Smooth muscle cell (in vitro differentiated cells): ENCODE measurements at regions not wholly inside any gene's neighbourhood (a gene's known extent, or its start where the extent isn't known, plus 50 kb on each side); places are given as distances from the start of the nearest gene placed in this dataset.

Experiments
- DNase-seq: peaks from one replicate; lab custom pipeline; 2025; ENCODE audit not compliant: unreplicated experiment; lab: John Stamatoyannopoulos, UW
- H2AFZ ChIP-seq: fragments of 200-600 bp; sonication (generic); 2 replicates; pipeline ENCODE4 v1.6.0; 2016; ENCODE audit warnings: antibody characterized with exemption, low read depth, mild to moderate bottlenecking
- H3F3A ChIP-seq: fragments of 200-600 bp; sonication (generic); 2 replicates; pipeline ENCODE4 v1.6.0; 2017; ENCODE audit warnings: antibody characterized with exemption, low read depth
- H3K27ac ChIP-seq: fragments of 200-600 bp; sonication (generic); 2 replicates; pipeline ENCODE4 v1.5.1; 2016; ENCODE audit warnings: low read depth, mild to moderate bottlenecking
- H3K27me3 ChIP-seq: fragments of 200-600 bp; sonication (generic); 2 replicates; pipeline ENCODE4 v1.6.1; 2016; ENCODE audit warnings: low read depth, mild to moderate bottlenecking
- H3K36me3 ChIP-seq: fragments of 200-600 bp; sonication (generic); 2 replicates; pipeline ENCODE4 v1.5.1; 2016; ENCODE audit warnings: low read depth
- H3K4me1 ChIP-seq: fragments of 200-600 bp; sonication (generic); 2 replicates; pipeline ENCODE4 v1.5.1; 2016; ENCODE audit warnings: low read depth
- H3K4me2 ChIP-seq: fragments of 200-600 bp; sonication (generic); 2 replicates; pipeline ENCODE4 v1.6.0; 2016; ENCODE audit warnings: mild to moderate bottlenecking
- H3K4me3 ChIP-seq: fragments of 200-600 bp; sonication (generic); 2 replicates; pipeline ENCODE4 v1.5.1; 2016; ENCODE audit warnings: mild to moderate bottlenecking
- H3K79me2 ChIP-seq: fragments of 200-600 bp; sonication (generic); 2 replicates; pipeline ENCODE4 v1.6.0; 2016; ENCODE audit warnings: low read depth, mild to moderate bottlenecking
- H3K9ac ChIP-seq: fragments of 200-600 bp; sonication (generic); 2 replicates; pipeline ENCODE4 v1.6.0; 2016; ENCODE audit warnings: low read depth
- H3K9me3 ChIP-seq: fragments of 200-600 bp; sonication (generic); replicated peaks from 2 replicates; pipeline ENCODE4 v1.5.1; 2016; ENCODE audit warnings: low read depth
- H4K20me1 ChIP-seq: fragments of 200-600 bp; sonication (generic); 2 replicates; pipeline ENCODE4 v1.6.0; 2016; ENCODE audit warnings: low read depth
- CTCF ChIP-seq: fragments of 200-600 bp; sonication (generic); IDR thresholded peaks from 2 replicates; pipeline ENCODE4 v1.5.1; 2017; ENCODE audit warnings: borderline replicate concordance, mild to moderate bottlenecking, antibody characterized with exemption; ENCODE audit not compliant: insufficient read depth, poor library complexity, severe bottlenecking
- WGBS: methylation state at CpG from one replicate; pipeline ENCODE4 v1.1.7; 2016; ENCODE audit warnings: low lambda C conversion rate; 5-methylcytosine and 5-hydroxymethylcytosine counted together

- H3K4me2 ChIP-seq, result no peak overlapping the region
- H3K4me1 ChIP-seq, result peaks cover 4% of the 10 kb centered on the region
- H3K9ac ChIP-seq, result no peak overlapping the region
- no peak overlapping the region for H2AFZ ChIP-seq
- H3K27me3 ChIP-seq, result no peaks in the 10 kb centered on the region
- H3K4me3 ChIP-seq, result no peak overlapping the region
- no peaks in the 10 kb centered on the region for H3F3A ChIP-seq
- no peaks in the 10 kb centered on the region for H4K20me1 ChIP-seq
- H3K9me3 ChIP-seq, result no peaks in the 10 kb centered on the region
- no peaks in the 10 kb centered on the region for H3K36me3 ChIP-seq
- no peak overlapping the region for H3K27ac ChIP-seq
- TF ChIP-seq CTCF, result no peak
- no peak for DNase-seq
- 81% methylated on average over 5 of the region's 5 CpGs for WGBS
- H3K79me2 ChIP-seq, result no peaks in the 10 kb centered on the region
Observed at GRCh38 chr3:182524711-182525401, 268.4 kb upstream of the ATP11B start.

GRCh38 chr3:182525766-182526374 is 267.4 kb upstream of the ATP11B start:
- no peak overlapping the region for H3K4me2 ChIP-seq
- H4K20me1 ChIP-seq, result no peaks in the 10 kb centered on the region
- H2AFZ ChIP-seq, result no peak overlapping the region
- no peaks in the 10 kb centered on the region for H3K79me2 ChIP-seq
- no peaks in the 10 kb centered on the region for H3K27me3 ChIP-seq
- H3K4me3 ChIP-seq, result no peak overlapping the region
- H3F3A ChIP-seq, result no peaks in the 10 kb centered on the region
- H3K27ac ChIP-seq, result no peak overlapping the region
- peaks cover 4% of the 10 kb centered on the region for H3K4me1 ChIP-seq
- H3K9me3 ChIP-seq, result no peaks in the 10 kb centered on the region
- H3K36me3 ChIP-seq, result no peaks in the 10 kb centered on the region
- no peak overlapping the region for H3K9ac ChIP-seq
- WGBS, result 80% methylated on average over 4 of the region's 4 CpGs
- no peak for DNase-seq
- no peak for TF ChIP-seq CTCF

DNA sequence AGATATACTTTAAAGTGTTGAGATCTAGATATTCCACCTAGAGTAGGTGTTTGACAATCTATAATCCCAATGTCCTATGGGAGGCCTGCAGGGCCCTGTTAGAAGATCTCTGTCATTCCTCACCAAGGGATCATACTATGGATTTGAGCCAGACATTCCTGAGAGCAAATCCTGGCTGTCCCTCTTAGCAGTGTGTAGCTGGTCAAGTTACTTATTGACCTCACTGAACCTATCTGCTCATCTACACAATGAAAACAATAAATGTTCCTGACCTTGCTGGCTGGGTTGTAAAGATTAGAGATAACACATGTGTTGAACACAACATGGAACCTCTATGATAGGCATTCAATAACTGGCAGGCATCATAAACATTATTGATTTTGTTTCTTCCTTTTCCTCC is 265.6 kb upstream of the ATP11B start:
- H3K27ac ChIP-seq, result no peak overlapping the region
- H2AFZ ChIP-seq, result no peak overlapping the region
- no peaks in the 10 kb centered on the region for H4K20me1 ChIP-seq
- H3K27me3 ChIP-seq, result no peaks in the 10 kb centered on the region
- H3K4me3 ChIP-seq, result no peak overlapping the region
- H3K36me3 ChIP-seq, result no peaks in the 10 kb centered on the region
- H3K9me3 ChIP-seq, result no peaks in the 10 kb centered on the region
- DNase-seq, result no peak
- peaks cover 4% of the 10 kb centered on the region for H3K4me1 ChIP-seq
- no peaks in the 10 kb centered on the region for H3F3A ChIP-seq
- no peak overlapping the region for H3K9ac ChIP-seq
- H3K79me2 ChIP-seq, result no peaks in the 10 kb centered on the region
- TF ChIP-seq CTCF, result no peak
- H3K4me2 ChIP-seq, result no peak overlapping the region

DNA sequence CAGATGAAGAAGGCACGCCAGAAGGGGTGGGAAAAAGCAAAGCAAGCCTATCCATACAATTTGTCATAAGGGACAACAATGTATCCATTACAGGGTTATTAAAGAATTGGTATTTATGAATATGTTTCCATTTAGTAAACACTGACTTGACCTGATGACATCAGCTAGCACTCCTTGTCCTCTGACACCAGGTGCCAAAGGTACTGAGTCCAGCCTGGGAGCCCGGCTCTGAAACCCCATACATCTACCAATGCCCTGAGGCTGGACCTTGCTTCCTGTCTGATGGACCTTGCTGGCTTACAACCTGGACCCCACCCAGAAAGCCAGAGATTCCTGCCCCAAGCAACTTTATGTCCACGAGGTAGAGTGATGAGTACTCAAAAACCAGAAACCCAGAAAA is 263.0 kb upstream of the ATP11B start:
- 78% methylated on average over 3 of the region's 3 CpGs for WGBS
- no peak overlapping the region for H3K4me2 ChIP-seq
- no peak for DNase-seq
- no peak overlapping the region for H2AFZ ChIP-seq
- H3K27ac ChIP-seq, result no peak overlapping the region
- no peak for TF ChIP-seq CTCF
- H3K36me3 ChIP-seq, result no peaks in the 10 kb centered on the region
- H3K27me3 ChIP-seq, result no peaks in the 10 kb centered on the region
- H3K4me3 ChIP-seq, result no peak overlapping the region
- no peak overlapping the region for H3K9ac ChIP-seq
- no peaks in the 10 kb centered on the region for H3K79me2 ChIP-seq
- peaks cover 2% of the 10 kb centered on the region for H3K4me1 ChIP-seq
- H4K20me1 ChIP-seq, result no peaks in the 10 kb centered on the region
- H3K9me3 ChIP-seq, result no peaks in the 10 kb centered on the region
- no peaks in the 10 kb centered on the region for H3F3A ChIP-seq
